Esophagus muscularis mucosa (tissue), 4 donors: ENCODE measurements at regions not wholly inside any gene's neighbourhood (a gene's known extent, or its start where the extent isn't known, plus 50 kb on each side); places are given as distances from the start of the nearest gene placed in this dataset.

Experiments used
- DNase-seq: peaks from one replicate; pipeline ENCODE4 v3.0.0-alpha.2; 2017; ENCODE audit errors: extremely low spot score
- H3K27ac ChIP-seq, 4 donors: fragments of 200-600 bp; sonication (generic); replicated peaks in 1 of 4; 1 replicate in 3 of 4; 2 replicates in 1 of 4; pipeline ENCODE4 v1.5.1; 2016 to 2019; ENCODE audit warnings: mild to moderate bottlenecking in 1 of 4
- H3K27me3 ChIP-seq, 4 donors: fragments of 200-600 bp; sonication (generic); one replicate each; pipeline versions ENCODE4 v1.5.1 to v1.6.0; 2016 to 2019
- H3K36me3 ChIP-seq, 4 donors: fragments of 200-600 bp; sonication (generic); one replicate each; pipeline ENCODE4 v1.5.1; 2016 to 2019
- H3K4me1 ChIP-seq, 4 donors: fragments of 200-600 bp; sonication (generic); one replicate each; pipeline ENCODE4 v1.5.1; 2016 to 2019
- H3K4me3 ChIP-seq, 4 donors: fragments of 200-600 bp; sonication (generic); 1 replicate in 2 of 4; 2 replicates in 2 of 4; pipeline ENCODE4 v1.5.1; 2016 to 2019; ENCODE audit warnings: mild to moderate bottlenecking in 4 of 4, moderate library complexity in 1 of 4
- H3K9me3 ChIP-seq, 4 donors: fragments of 200-600 bp; sonication (generic); 1 replicate in 3 of 4; 2 replicates in 1 of 4; pipeline ENCODE4 v1.5.1; 2016 to 2019
- CTCF ChIP-seq, 3 experiments: fragments of 200-600 bp in 2 of 3; fragments of 450-650 bp in 1 of 3; sonication (generic) in 2 of 3; IDR thresholded peaks; one replicate each; pipeline ENCODE4 v1.5.1; 2017 to 2019; ENCODE audit warnings: antibody characterized with exemption in 3 of 3, mild to moderate bottlenecking in 2 of 3, moderate library complexity in 1 of 3
- EP300 ChIP-seq: sonication (generic); formaldehyde crosslinking; IDR thresholded peaks from one replicate; pipeline ENCODE4 v1.6.1; 2017; ENCODE audit warnings: antibody characterized with exemption
- POLR2A ChIP-seq: fragments of 450-650 bp; IDR thresholded peaks from one replicate; pipeline ENCODE4 v1.6.1; 2017; ENCODE audit warnings: antibody characterized with exemption, moderate library complexity, mild to moderate bottlenecking, low read depth
- POLR2AphosphoS5 ChIP-seq, 2 donors: sonication (generic); formaldehyde crosslinking; IDR thresholded peaks; one replicate each; pipeline ENCODE4 v1.6.1; 2017; ENCODE audit warnings: antibody characterized with exemption in 2 of 2
- WGBS: methylation state at CpG from one replicate; pipeline ENCODE4 v1.1.5; 2018; 5-methylcytosine and 5-hydroxymethylcytosine counted together
- intact Hi-C: fragments of 100-400 bp; cut with DNase I; formaldehyde crosslinking; loops from one replicate; pipeline ENCODE4 v1.15.1; 2023

GRCh38 chr12:42824327-42824726 lies 234.8 kb upstream of the PRICKLE1 start:
- DNase-seq = no peak
- no peak overlapping the region for H3K27ac ChIP-seq
- peaks cover 0 to 9% (median 3%) of the 10 kb centered on the region in 4 donors for H3K9me3 ChIP-seq
- intact Hi-C loops = no loop called here
- no peaks in the 10 kb centered on the region for H3K36me3 ChIP-seq
- H3K4me3 ChIP-seq = no peak overlapping the region
- WGBS = 90% methylated on average over 2 of the region's 2 CpGs
- H3K27me3 ChIP-seq = no peaks in the 10 kb centered on the region
- TF ChIP-seq EP300 = no peak
- no peak for TF ChIP-seq POLR2A
- TF ChIP-seq POLR2AphosphoS5 (IDR thresholded peaks at IDR 0.05) = no peak
- no peaks in the 10 kb centered on the region for H3K4me1 ChIP-seq

GRCh38 chr12:42823679-42824078 lies 234.1 kb upstream of the PRICKLE1 start:
- H3K4me1 ChIP-seq = no peaks in the 10 kb centered on the region
- H3K36me3 ChIP-seq = no peaks in the 10 kb centered on the region
- intact Hi-C loops = no loop called here
- peaks cover 0 to 9% (median 3%) of the 10 kb centered on the region in 4 donors for H3K9me3 ChIP-seq
- H3K27ac ChIP-seq = no peak overlapping the region
- TF ChIP-seq POLR2AphosphoS5 (IDR thresholded peaks at IDR 0.05) (no peak), POLR2A (no peak), EP300 (no peak), CTCF (IDR thresholded peaks at IDR 0.05) (no peak)
- no peak overlapping the region for H3K4me3 ChIP-seq
- H3K27me3 ChIP-seq = no peaks in the 10 kb centered on the region
- DNase-seq = no peak

GRCh38 chr12:42819846-42820245 lies 230.3 kb upstream of the PRICKLE1 start:
- Histone ChIP-seq H3K36me3 (no peaks in the 10 kb centered on the region), H3K4me3 (no peak overlapping the region), H3K4me1 (no peaks in the 10 kb centered on the region), H3K27ac (no peak overlapping the region), H3K9me3 (peaks cover 0 to 6% (median 3%) of the 10 kb centered on the region in 4 donors), H3K27me3 (no peaks in the 10 kb centered on the region)
- intact Hi-C loops = no loop called here
- no peak for DNase-seq
- WGBS = 71% methylated on average over 6 of the region's 6 CpGs
- TF ChIP-seq POLR2A = no peak
- no peak for TF ChIP-seq POLR2AphosphoS5 (IDR thresholded peaks at IDR 0.05)
- no peak for TF ChIP-seq EP300
- TF ChIP-seq CTCF (IDR thresholded peaks at IDR 0.05) = no peak

GRCh38 chr12:42815068-42815467 lies 225.5 kb upstream of the PRICKLE1 start:
- no peak for DNase-seq
- WGBS = 58% methylated on average over 2 of the region's 2 CpGs
- Histone ChIP-seq H3K27me3 (no peaks in the 10 kb centered on the region), H3K4me3 (no peak overlapping the region), H3K36me3 (no peaks in the 10 kb centered on the region), H3K4me1 (peaks cover 0 to 3% (median under 1%) of the 10 kb centered on the region in 4 donors), H3K27ac (no peak overlapping the region), H3K9me3 (no peaks in the 10 kb centered on the region)
- TF ChIP-seq EP300 (no peak), POLR2AphosphoS5 (IDR thresholded peaks at IDR 0.05) (no peak), CTCF (IDR thresholded peaks at IDR 0.05) (no peak), POLR2A (no peak)
- intact Hi-C loops = no loop called here

GRCh38 chr12:42812871-42813270 lies 223.3 kb upstream of the PRICKLE1 start:
- TF ChIP-seq CTCF (IDR thresholded peaks at IDR 0.05) = no peak
- TF ChIP-seq EP300 = no peak
- TF ChIP-seq POLR2A = no peak
- no peak for TF ChIP-seq POLR2AphosphoS5 (IDR thresholded peaks at IDR 0.05)
- H3K27me3 ChIP-seq = no peaks in the 10 kb centered on the region
- no peaks in the 10 kb centered on the region for H3K9me3 ChIP-seq
- H3K36me3 ChIP-seq = no peaks in the 10 kb centered on the region
- no peak overlapping the region for H3K4me3 ChIP-seq
- DNase-seq = no peak
- intact Hi-C loops = no loop called here
- H3K27ac ChIP-seq = no peak overlapping the region
- 92% methylated on average over 3 of the region's 3 CpGs for WGBS
- peaks cover 0 to 20% (median 9%) of the 10 kb centered on the region in 4 donors for H3K4me1 ChIP-seq
